NT2/D1 (cell line): ENCODE measurements at regions not wholly inside any gene's neighbourhood (a gene's known extent, or its start where the extent isn't known, plus 50 kb on each side); places are given as distances from the start of the nearest gene placed in this dataset.

ENCODE experiments used
- SUZ12 ChIP-seq: IDR thresholded peaks from 2 replicates; pipeline ENCODE4 v1.6.1; 2011; ENCODE audit not compliant: insufficient read length, insufficient read depth; ENCODE audit errors: extremely low read depth
- YY1 ChIP-seq: IDR thresholded peaks from 2 replicates; pipeline ENCODE4 v1.6.1; 2011; ENCODE audit not compliant: insufficient read length, insufficient read depth

DNA sequence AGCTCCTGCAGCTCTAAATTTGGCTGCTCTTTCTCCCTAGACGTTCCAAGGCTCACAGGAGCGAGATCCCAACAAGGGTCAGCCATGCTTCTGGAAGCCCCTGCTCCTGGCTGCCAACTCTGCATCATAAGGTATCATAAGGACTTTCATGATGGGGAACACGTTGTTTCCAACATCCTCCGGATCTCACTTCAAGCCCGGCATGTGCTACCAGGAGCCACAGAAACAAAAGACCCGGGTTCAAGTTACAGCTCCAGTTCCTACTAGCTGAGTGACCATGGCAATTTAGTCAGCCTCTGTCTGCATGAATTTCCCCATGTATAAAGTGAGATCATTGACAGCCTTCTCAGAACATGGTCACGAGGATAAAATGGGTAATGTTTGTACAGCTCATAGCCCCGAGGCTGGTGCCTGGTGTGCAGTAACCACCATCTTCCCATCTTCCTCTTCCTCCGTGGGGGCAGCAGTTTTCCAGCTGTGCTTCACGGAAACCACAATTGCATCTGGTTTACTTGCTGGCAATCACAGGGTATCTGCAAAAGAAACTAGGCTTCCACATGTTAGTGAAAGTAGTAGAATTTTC, 209.0 kb upstream of the ECI2 start:
- TF ChIP-seq YY1, result no peak
- TF ChIP-seq SUZ12, result no peak
